GM23248 (cell line): ENCODE measurements at regions not wholly inside any gene's neighbourhood (a gene's known extent, or its start where the extent isn't known, plus 50 kb on each side); places are given as distances from the start of the nearest gene placed in this dataset.

ENCODE experiments used
- DNase-seq: peaks from one replicate; pipeline ENCODE4 v3.0.0-alpha.2; 2015
- H2AFZ ChIP-seq: fragments of 200-600 bp; sonication (generic); 2 replicates; pipeline ENCODE4 v1.6.1; 2016; ENCODE audit warnings: antibody characterized with exemption
- H3F3A ChIP-seq: fragments of 200-600 bp; sonication (generic); 2 replicates; pipeline ENCODE4 v1.6.1; 2016; ENCODE audit warnings: mild to moderate bottlenecking, antibody characterized with exemption, mixed run types; ENCODE audit not compliant: insufficient read depth
- H3K27ac ChIP-seq: fragments of 200-600 bp; sonication (generic); 2 replicates; pipeline ENCODE4 v1.5.1; 2016; ENCODE audit warnings: mild to moderate bottlenecking
- H3K27me3 ChIP-seq: fragments of 200-600 bp; sonication (generic); replicated peaks from 2 replicates; pipeline ENCODE4 v1.6.1; 2016; ENCODE audit warnings: mild to moderate bottlenecking; ENCODE audit not compliant: insufficient read depth
- H3K36me3 ChIP-seq: fragments of 200-600 bp; sonication (generic); 2 replicates; pipeline ENCODE4 v1.6.1; 2016; ENCODE audit warnings: low read depth, mild to moderate bottlenecking
- H3K4me1 ChIP-seq: fragments of 200-600 bp; sonication (generic); 2 replicates; pipeline ENCODE4 v1.6.1; 2016; ENCODE audit warnings: mild to moderate bottlenecking; ENCODE audit not compliant: insufficient read depth
- H3K4me2 ChIP-seq: fragments of 200-600 bp; sonication (generic); one replicate; pipeline ENCODE4 v1.6.1; 2016; ENCODE audit warnings: mild to moderate bottlenecking; ENCODE audit not compliant: unreplicated experiment
- H3K4me3 ChIP-seq: fragments of 200-600 bp; sonication (generic); 2 replicates; pipeline ENCODE4 v1.5.1; 2016; ENCODE audit warnings: mild to moderate bottlenecking
- H3K79me2 ChIP-seq: fragments of 200-600 bp; sonication (generic); 2 replicates; pipeline ENCODE4 v1.6.1; 2016; ENCODE audit warnings: mild to moderate bottlenecking; ENCODE audit not compliant: insufficient read depth
- H3K9ac ChIP-seq: fragments of 200-600 bp; sonication (generic); 2 replicates; pipeline ENCODE4 v1.6.1; 2016; ENCODE audit warnings: mild to moderate bottlenecking
- H3K9me2 ChIP-seq: fragments of 200-600 bp; sonication (generic); 2 replicates; pipeline ENCODE4 v1.6.1; 2016; ENCODE audit warnings: mixed run types, mild to moderate bottlenecking, moderate library complexity; ENCODE audit not compliant: insufficient read depth
- H3K9me3 ChIP-seq: fragments of 200-600 bp; sonication (generic); one replicate; pipeline ENCODE4 v1.6.1; 2017; ENCODE audit warnings: low read depth
- H4K20me1 ChIP-seq: fragments of 200-600 bp; sonication (generic); 2 replicates; pipeline ENCODE4 v1.6.0; 2016; ENCODE audit not compliant: insufficient read depth
- EZH2 ChIP-seq: fragments of 200-600 bp; sonication (generic); IDR thresholded peaks from 2 replicates; pipeline ENCODE4 v1.6.1; 2018; ENCODE audit warnings: antibody characterized with exemption, mild to moderate bottlenecking; ENCODE audit not compliant: insufficient read depth, poor library complexity, severe bottlenecking
- EZH2phosphoT487 ChIP-seq: fragments of 200-600 bp; sonication (generic); IDR thresholded peaks from 2 replicates; pipeline ENCODE4 v1.6.1; 2018; ENCODE audit warnings: antibody characterized with exemption, moderate library complexity, mild to moderate bottlenecking, low read depth; ENCODE audit not compliant: insufficient read depth
- WGBS, 2 experiments: methylation state at CpG; one replicate each; pipeline ENCODE4 v1.1.6; 2015 to 2017; ENCODE audit warnings: low lambda C conversion rate in 2 of 2, low coverage in 1 of 2; ENCODE audit errors: missing lambda C conversion rate in 2 of 2; 5-methylcytosine and 5-hydroxymethylcytosine counted together
- in situ Hi-C: fragments of 300-500 bp; cut with MboI; formaldehyde crosslinking; loops from 2 replicates; pipeline ENCODE4 v1.15.0; 2020

DNA sequence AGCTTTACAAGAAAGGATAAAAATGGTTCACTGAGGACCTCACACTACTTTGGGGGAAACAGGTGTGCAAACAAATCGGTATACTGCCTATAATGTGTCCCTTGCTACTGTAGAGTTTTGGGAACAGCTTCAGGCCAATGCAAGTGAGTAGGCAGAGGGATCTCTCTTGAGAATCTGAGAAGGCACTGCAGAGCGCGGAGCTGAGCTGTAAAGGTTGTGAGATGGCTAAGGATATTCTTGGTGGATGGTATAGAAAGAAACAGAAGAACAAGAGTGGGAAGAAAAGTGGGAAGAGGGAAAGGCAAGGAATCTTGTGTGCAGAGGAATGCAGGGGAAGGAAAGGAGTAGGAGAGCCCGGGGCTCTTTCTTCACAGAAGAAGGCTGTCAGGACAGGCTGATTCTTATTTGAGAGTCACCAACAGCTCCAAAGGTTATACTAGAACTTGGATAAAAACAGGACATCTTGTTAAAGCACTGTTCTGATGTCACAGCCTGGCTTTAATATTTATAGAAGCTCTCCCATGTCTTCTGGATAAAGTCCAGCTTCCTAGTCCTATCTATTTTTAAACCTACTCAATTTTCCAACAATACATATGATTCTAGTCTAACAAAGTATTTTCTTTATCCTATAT is 985.6 kb upstream of the HS3ST1 start:
- H3K9me3 ChIP-seq: no peaks in the 10 kb centered on the region
- H3K9ac ChIP-seq: no peak overlapping the region
- 25 to 27% methylated on average over 4 of the region's 4 CpGs for WGBS, 2 experiments
- H3K4me1 ChIP-seq: no peaks in the 10 kb centered on the region
- H3K79me2 ChIP-seq: no peaks in the 10 kb centered on the region
- H3K4me2 ChIP-seq: no peak overlapping the region
- H3K9me2 ChIP-seq: no peaks in the 10 kb centered on the region
- H3K36me3 ChIP-seq: no peaks in the 10 kb centered on the region
- H3K4me3 ChIP-seq: no peak overlapping the region
- H2AFZ ChIP-seq: no peak overlapping the region
- H4K20me1 ChIP-seq: no peaks in the 10 kb centered on the region
- in situ Hi-C loops: no loop called here
- TF ChIP-seq EZH2phosphoT487 (no peak), EZH2 (no peak)
- no peaks in the 10 kb centered on the region for H3F3A ChIP-seq
- DNase-seq: no peak
- no peaks in the 10 kb centered on the region for H3K27me3 ChIP-seq
- H3K27ac ChIP-seq: no peak overlapping the region

DNA sequence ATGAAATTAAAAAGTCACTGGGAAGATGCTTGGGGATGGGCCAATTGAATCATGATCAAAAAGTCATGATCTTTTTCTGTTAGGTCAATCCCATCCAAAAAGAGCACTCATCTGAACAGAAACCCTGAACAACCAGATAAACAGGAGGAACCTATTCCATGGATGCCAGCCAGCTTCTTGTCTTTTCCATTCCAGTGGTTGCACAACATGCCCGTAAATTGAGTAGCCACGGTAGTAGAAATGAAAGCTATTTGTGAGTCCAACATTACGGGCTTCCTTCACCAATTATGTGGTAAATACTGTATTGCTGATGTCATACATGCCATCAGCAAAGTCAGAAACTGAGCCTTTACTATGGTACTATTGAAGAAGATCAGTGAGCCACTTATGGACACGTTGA is 982.4 kb upstream of the HS3ST1 start:
- Histone ChIP-seq H3K79me2 (no peaks in the 10 kb centered on the region), H4K20me1 (no peaks in the 10 kb centered on the region), H3K27ac (no peak overlapping the region), H3K9ac (no peak overlapping the region), H3K27me3 (no peaks in the 10 kb centered on the region), H3K4me3 (no peak overlapping the region), H2AFZ (no peak overlapping the region), H3K4me2 (no peak overlapping the region), H3K9me3 (no peaks in the 10 kb centered on the region), H3K9me2 (no peaks in the 10 kb centered on the region; the same call in 1 of the 2 replicates), H3F3A (no peaks in the 10 kb centered on the region), H3K36me3 (no peaks in the 10 kb centered on the region), H3K4me1 (no peaks in the 10 kb centered on the region)
- TF ChIP-seq EZH2phosphoT487 (no peak), EZH2 (no peak)
- WGBS, 2 experiments: 20 to 39% methylated on average over 4 of the region's 4 CpGs
- DNase-seq: no peak
- in situ Hi-C loops: no loop called here

DNA sequence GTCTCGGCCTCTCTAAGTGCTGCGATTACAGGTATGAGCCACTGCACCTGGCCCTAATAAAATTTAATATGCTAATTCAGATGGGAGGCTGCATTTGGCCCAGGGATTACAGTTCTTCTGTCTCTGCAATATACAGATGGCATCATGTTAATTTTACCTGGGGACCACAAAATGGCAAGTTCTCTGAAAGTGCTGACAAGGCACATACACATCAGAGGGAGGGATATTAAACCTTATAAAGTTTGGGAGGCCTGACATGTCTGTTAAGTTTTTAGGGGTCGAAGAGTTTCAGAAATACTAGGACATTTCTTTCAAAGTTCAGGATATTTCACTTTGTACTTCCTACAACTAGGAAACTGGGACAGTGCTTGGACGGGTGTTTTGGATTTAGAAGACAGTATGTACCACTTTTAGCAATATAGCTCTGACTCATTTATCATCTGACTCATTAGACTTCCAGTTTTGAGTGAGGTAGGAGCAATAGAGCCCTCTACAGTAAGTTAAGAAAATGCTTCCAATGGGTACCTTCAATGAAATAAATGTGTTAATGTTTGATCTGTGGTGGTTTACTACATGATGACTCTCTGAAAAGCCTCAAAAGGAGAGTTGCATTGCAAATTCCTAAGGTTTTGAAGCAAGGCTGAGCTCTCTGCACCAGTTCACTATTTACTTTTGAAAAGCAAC is 981.0 kb upstream of the HS3ST1 start:
- no peak overlapping the region for H3K4me3 ChIP-seq
- H3K27me3 ChIP-seq: no peaks in the 10 kb centered on the region
- no peaks in the 10 kb centered on the region for H3K9me3 ChIP-seq
- H3K27ac ChIP-seq: no peak overlapping the region
- in situ Hi-C loops: no loop called here
- no peaks in the 10 kb centered on the region for H3K36me3 ChIP-seq
- H4K20me1 ChIP-seq: no peaks in the 10 kb centered on the region
- H2AFZ ChIP-seq: no peak overlapping the region
- 16 to 22% methylated on average over 4 of the region's 4 CpGs for WGBS, 2 experiments
- no peaks in the 10 kb centered on the region; the same call in 1 of the 2 replicates for H3K9me2 ChIP-seq
- TF ChIP-seq EZH2: no peak
- TF ChIP-seq EZH2phosphoT487: no peak
- H3K4me1 ChIP-seq: no peaks in the 10 kb centered on the region
- no peaks in the 10 kb centered on the region for H3F3A ChIP-seq
- H3K4me2 ChIP-seq: no peak overlapping the region
- no peak for DNase-seq
- H3K79me2 ChIP-seq: no peaks in the 10 kb centered on the region
- no peak overlapping the region for H3K9ac ChIP-seq

DNA sequence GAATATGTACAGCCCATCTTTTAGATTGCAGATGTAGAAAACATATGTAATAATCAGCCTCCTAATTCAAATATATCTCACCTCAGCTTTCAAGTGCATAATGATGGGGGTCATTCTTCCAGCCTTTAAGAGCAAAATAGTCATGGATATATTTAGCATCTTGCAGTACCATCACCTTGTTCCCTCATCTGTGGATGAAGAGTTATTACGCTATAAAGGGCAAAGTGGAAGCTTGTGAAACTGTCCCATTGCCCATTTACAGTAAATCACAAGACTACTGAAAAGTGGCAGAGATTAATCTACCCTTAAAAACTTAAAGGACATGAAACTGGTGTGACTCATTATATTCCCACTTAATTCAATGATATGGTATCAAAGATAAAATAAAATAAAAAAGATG is 979.7 kb upstream of the HS3ST1 start:
- Histone ChIP-seq H3K27ac (no peak overlapping the region), H3F3A (no peaks in the 10 kb centered on the region), H3K4me2 (no peak overlapping the region), H3K9ac (no peak overlapping the region), H3K4me1 (no peaks in the 10 kb centered on the region), H3K27me3 (no peaks in the 10 kb centered on the region), H3K36me3 (no peaks in the 10 kb centered on the region), H3K9me2 (no peaks in the 10 kb centered on the region; the same call in 1 of the 2 replicates), H2AFZ (no peak overlapping the region), H3K9me3 (no peaks in the 10 kb centered on the region), H4K20me1 (no peaks in the 10 kb centered on the region), H3K79me2 (no peaks in the 10 kb centered on the region), H3K4me3 (no peak overlapping the region)
- DNase-seq: no peak
- TF ChIP-seq EZH2phosphoT487 (no peak), EZH2 (no peak)
- in situ Hi-C loops: no loop called here
- WGBS, 2 experiments: 33 to 53% methylated on average over 1 of the region's 1 CpG
